ENCODE measurements at regions not wholly inside any gene's neighbourhood (a gene's known extent, or its start where the extent isn't known, plus 50 kb on each side); places are given as distances from the start of the nearest gene placed in this dataset.

DNA sequence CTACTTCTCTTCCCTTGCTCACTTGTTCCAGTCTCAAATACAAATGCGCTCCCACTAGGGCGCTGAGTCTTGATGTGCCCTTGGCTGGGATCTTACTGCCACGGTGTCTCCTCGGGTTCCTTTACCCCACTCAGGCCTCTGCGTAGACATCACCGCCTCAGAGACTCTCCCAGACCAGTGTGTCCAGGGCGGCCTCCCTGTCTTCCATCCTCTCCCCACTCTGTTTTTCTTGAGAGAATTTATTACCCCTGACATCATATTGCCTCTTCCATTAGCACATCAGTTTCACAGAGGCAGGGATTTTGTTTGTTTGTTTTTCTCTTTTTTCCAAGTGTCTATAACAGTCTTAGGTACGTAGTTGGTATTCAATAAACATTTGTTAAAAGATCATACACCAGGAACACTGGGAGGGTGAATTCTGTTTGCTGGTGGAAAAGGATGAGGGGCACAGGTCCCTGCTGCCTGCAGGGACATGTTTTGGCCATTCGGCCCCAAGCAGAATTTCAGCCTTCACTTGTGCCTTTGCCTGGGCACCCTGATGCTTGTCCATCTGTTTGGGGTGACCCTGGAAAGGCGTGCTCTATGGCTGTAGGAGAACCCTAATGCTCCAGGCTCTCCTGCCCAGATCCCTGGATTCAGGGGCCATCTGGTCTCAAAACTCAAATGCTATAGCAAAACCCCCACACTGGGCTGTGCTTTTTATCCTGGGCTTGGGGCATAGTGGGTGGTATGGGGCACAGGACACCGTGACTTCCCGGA, 55.0 kb downstream of the RPL37A start:
- no peak for DNase-seq

DNA sequence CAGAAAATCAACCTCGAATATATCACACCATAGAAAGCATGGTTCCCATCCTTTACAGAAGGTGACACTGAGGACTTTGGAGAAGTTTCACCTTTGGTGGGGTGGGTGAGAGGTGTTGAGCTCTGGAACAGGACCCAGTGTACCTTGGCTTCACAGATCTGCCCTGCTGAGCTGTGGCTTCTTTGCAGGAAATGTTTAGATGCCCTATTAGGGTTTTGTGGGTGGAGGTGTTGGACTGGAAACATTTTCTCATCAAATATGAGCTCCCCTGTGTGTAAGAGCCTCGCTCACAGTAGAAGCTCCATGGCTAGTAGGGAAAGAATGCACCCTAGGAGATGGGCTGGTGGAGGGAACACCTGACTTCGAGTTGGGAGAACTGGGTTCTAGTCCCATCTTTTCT, 55.6 kb downstream of the RPL37A start:
- DNase-seq = peak; percentile 4 to 33

DNA sequence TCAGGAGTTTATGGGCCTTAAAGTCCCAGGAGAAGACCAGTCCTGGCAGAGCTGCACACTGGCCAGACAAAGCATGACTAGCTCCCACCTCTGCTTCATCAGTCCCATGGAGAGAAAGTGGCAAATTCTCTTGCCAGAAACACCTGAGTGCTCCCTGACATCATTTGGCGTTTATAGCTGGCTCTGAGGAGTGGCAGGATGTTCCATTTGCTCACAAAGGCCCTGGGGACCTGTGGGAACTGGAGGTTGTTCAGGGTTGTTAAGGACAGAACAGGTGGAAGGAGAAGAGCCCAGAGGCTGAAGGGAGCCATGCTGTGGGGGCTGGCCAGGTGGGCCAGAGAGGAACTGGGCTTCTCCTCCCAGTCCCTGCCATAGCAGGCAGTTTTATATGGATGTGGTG, 56.1 kb downstream of the RPL37A start:
- DNase-seq = no peak

DNA sequence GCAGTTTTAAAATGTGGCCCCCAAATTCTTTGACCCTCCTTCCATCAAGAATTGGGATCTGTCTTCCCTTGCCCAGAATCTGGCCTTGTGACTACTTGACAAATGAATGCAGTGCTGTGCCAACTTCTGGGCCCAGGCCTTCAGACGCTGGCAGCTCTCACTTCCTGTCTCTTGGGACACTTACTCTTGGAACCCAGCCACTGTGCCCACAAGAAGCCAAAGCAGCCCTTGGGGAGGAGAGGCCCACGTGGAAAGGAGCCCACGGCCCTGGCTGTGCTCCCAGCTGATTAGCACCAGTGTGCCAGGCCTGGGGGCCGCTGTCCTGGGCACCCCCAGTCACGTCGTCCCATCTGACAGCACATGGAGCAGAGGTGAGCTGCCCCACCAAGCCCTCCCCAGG, 56.6 kb downstream of the RPL37A start:
- DNase-seq = peak in 1 of 2 donors; percentile 1

DNA sequence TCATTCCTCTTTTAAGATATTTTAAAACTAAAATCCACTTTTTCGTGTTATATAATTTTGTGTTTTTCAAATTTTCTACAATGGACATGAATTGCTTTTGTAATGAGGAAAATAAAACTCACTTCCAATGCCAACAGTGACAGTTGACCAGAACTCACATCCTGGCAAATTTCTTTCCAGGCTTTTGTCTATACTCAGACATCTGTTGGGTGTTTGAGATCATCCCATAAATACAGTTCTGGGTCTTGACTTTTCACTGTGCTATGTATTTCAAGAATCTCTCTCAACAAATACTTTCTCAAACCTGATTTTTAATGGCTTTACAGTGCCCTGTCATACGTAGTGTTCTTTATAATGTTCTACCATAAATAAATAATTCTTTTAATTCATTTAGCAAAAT, 57.6 kb downstream of the RPL37A start:
- DNase-seq = no peak

DNA sequence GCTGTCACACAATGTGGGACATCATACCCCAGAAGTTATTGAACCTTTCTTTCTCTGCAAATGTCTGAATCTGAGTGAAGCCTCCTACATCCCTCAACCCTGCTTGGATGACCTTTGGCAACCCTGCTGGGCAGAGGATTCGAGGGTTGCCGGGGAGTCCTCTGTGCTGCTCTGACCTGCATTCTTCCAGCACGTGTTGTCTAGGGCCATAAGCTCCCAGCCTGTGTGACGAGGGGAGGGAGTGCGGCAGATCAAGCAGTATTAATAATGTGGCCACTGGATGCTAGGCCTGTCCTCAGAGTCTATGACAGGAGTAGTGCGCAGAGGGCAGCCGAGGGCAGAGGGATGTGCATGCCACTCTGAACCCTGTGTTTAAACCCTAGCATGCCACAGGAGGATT, 58.8 kb downstream of the RPL37A start:
- DNase-seq = no peak

DNA sequence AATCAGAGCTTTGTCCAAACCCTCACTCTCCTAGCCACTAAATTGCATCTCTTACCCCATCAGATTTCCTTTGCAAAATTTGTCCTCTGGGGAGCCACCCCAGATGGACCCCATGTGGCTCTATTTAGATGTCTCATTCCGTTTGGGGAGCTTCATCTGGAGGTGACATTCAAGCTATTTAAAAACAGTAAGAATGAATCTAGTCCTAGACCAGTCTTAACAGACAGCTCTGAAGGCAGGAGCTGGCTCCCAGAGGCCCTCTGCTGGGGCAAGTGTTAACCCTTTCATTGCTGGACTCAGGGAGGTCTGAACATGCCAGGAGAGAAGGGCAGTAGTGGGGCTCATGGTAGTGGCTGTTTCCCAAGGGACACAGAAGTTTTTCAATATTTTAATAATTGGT, 59.2 kb downstream of the RPL37A start:
- no peak for DNase-seq

DNA sequence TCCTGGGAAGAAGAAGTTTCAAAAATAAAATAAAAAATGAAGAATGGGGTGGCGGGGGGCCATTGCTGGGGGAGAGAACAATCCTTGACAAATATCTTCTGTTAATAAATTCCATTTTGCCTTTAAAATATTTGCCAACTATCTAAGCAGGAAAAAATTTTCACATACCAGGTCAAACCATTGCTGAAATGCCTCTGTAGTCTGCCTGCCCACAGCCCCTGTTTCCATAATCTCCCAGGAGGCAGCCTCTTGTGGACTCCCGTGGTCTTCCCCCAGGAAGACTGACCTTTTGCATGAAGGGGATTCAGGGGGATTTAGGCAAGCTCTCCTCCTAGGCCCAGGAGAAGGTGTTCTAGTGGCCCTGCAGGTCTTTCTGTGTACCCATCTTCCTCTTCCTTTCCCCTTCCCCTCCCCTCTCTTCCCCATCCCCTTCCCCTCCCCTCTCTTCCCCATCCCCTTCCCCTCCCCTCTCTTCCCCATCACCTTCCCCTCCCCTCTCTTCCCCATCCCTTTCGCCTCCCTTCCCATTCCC, 61.0 kb downstream of the RPL37A start:
- no peak for DNase-seq

DNA sequence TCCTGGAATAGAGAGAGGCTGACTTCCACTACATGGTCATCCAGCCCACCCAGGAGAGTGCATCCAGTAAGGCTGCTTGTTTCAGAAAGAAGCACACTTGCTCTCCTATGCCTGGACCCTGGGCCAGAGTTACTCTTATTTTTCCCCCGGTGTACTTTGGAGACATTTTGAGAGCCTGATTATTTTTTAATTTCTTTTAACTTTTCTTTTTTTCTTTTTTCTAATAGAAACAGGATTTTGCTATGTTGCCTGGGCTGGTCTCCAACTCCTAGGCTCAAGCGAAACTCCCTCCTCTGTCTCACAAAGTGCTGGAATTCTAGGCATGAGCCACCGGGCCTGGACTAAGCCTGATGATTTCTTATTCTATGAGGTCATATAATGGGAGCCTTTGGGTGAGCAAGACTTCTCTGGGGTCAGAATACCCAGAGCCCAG, 62.2 kb downstream of the RPL37A start:
- no peak for DNase-seq

DNA sequence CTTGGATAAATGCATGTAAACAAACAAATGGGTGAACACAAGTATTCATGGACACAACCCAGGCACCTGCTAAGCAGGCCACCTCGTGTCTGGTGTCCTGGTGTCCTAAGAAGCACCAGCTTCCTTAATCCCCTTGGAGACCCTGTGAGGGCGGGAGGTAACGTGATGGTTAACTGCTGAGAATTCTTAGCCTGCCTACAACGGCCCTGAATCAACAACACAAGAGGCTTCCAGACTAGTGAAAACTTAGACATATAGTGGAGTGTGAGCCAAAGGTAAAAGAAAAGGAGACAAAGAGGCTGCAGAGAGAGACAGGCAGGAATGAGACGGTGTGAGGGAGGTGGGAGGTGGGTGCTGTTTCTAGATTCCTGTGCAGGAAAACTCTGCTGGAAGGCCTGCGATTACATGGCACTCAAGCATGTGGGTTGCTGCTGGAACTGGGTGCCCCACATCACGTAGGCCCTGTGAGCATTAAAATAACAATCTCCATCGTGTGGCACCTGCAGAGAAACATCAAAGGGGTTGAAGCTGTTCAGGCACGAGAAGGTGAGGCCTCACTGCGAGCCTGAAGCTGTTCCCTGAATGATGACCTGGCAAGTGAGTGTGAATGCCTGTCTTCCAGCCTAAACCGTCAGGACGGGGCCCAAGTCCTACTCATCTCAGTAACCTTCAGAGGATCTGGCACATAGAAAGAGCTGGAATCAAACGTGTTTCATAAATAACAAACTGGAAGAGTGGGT, 64.2 kb downstream of the RPL37A start:
- no peak for DNase-seq

DNA sequence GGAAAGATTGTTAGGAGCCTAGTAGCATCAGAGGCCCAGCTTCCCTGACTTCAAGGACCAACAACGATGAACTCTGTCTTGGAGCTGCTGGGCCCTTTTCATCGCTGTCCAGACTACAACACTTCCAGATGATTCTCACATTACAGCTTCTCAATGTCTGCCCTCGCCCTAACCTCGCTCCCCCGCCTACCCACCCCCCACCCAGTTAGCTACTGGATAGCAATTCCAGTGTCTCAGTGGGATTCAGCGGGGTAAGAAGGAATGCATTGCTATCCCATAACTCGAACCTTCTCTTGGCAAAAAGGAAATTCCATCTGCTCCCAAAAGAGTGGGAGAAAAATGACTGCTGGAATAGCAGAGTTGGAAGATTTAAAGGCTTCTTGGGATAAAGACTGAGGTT, 65.0 kb downstream of the RPL37A start:
- DNase-seq = no peak

DNA sequence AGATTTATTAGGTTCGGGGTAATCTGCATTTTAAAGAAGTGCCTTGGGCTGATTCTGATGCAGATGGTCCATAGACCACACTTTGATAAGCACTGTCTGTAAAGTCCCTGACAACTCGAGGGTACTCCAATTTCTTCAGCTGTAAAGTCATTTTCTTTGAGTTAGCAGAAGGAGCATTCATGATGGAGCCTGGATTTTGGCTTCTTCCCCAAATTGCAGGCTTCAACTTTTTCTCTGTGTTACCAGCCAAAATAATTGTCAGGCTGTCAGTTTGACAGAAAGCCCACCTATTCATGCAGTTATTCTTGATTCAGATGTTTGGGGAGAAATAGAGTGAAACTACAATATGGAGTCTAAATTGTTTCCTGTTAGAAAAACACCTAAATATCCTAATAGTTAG, 66.0 kb downstream of the RPL37A start:
- no peak for DNase-seq

DNA sequence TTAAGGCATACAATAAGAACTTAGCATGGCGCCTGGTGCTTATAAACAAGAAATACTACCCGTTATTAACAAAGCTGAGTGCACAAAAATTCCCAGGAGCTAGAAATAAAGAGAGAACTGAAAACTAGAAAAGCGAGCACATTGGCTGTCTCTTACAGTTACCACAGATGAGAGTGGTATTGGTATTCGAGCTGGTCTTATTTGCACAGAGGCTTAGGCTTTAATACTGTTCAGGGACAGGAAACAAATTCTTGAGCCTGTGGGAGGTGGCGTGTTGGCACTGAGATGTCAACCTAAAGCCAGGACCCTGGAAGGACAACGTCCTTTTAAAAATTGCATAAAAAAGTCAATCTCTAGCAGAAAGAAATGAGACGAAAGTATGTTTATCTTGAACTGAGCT, 67.3 kb upstream of the IGFBP2 start:
- no peak for DNase-seq

DNA sequence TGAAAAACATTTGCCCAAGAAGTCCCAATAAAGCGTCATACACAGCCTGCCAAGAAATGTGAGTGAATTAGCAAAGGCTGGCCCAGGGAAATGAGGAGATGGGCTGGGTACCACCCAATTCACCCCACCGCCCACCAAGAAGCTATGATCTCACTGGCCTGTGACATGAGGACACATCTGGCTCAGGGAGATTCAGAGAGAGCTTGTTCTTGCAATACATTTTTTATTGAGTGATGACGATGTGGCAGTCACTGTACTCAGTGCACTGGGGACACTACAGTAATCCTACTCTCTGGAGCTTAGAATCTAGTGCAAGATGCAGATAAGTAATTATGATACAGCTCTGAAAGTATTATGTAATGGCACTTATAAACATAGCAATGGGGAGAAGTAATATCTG, 64.6 kb upstream of the IGFBP2 start:
- no peak for DNase-seq

DNA sequence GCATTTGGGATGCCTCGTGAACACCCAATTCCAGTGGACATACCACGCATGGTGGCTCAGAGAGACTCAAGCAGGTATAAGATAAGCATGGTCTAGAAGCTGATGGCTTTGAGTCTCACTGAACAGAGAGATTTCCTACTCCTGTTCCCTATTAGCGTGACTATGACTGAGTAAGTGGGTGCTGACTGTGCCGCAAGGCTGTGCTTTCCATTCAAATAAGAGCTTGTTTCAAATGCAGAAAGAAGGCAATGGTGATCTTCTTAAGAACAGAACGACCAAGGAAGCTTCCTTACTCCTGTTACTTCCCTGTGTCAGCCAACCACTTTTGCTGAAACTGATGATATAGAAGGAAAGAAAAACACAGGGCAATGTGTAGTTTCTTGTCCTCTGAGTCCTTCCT, 63.5 kb upstream of the IGFBP2 start:
- DNase-seq = no peak

DNA sequence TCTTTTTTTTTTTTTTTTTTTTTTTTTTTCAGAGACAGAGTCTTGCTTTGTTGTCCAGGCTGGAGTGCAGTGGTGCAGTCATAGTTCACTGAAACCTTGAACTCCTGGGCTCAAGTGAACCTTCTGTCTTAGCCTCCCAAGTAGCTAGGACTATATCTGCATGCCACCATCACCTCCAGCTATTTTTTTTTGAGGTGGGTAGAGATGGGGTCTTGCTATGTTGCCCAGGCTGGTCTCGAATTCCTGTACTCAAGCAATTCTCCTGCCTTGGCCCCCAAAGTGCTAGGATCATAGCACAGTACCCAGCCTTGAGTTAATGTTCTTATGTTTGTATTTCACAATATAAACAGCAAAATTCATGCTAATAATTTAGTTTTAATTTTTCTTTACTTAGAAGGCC, 62.9 kb upstream of the IGFBP2 start:
- DNase-seq = no peak

DNA sequence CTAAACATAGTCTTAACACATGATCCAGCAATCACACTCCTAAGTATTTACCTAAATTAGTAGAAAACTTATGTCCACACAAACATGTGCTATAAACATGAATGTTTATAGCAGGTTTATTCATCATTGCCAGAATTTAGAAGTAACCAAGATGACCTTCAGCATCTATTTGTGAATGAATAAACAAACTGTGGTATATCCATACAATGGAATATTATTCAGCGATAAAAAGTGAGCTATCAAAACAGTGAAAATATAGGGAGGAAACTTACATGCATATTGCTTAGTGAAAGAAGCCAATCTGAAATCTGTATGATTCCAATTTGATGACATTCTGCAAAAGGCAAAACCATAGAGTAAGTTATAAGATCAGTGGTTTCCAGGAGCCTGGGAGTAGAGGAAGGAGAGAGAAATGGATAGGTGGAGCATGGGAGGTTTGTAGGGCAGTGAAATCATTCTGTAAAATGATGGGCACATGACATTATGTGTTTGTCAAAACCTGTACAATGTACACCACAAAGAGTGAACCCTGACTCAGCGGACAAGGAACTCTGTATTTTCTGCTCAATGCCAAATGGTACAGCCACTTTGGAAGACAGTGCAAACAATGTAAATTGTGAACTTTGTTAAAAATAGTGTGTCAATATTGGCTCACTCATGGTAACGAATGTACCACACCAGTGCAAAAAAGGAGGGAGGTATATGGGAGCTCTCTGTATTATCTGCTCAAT, 61.9 kb upstream of the IGFBP2 start:
- no peak for DNase-seq

DNA sequence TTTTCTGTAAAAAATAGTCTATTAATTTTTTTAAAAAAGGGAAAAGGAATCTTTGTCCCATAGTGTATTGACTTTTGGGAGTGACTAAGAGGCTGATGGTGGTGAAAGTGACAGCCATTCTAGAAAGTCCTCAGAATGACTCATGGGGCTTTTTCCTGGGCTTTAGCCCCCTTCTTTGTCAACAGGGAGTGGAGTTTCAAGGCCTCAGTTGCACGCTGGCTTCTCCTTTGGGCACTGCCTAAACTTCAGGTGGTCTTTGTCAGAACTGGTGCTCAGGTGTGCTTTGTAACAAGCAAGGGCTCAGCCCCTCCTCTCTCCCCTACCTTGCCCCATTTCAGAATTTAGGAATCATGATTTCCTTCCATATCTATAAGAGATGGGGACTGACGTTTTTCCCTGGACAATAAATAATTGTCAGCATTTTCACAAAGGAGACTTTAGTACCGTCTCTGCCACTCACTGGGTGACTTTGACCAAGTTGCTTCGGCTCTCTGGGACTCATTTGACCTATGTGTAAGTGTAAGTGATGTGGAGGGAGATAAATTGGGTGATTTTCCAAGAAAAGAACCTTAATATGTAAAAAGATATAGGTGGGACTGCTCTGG, 61.2 kb upstream of the IGFBP2 start:
- DNase-seq = no peak

DNA sequence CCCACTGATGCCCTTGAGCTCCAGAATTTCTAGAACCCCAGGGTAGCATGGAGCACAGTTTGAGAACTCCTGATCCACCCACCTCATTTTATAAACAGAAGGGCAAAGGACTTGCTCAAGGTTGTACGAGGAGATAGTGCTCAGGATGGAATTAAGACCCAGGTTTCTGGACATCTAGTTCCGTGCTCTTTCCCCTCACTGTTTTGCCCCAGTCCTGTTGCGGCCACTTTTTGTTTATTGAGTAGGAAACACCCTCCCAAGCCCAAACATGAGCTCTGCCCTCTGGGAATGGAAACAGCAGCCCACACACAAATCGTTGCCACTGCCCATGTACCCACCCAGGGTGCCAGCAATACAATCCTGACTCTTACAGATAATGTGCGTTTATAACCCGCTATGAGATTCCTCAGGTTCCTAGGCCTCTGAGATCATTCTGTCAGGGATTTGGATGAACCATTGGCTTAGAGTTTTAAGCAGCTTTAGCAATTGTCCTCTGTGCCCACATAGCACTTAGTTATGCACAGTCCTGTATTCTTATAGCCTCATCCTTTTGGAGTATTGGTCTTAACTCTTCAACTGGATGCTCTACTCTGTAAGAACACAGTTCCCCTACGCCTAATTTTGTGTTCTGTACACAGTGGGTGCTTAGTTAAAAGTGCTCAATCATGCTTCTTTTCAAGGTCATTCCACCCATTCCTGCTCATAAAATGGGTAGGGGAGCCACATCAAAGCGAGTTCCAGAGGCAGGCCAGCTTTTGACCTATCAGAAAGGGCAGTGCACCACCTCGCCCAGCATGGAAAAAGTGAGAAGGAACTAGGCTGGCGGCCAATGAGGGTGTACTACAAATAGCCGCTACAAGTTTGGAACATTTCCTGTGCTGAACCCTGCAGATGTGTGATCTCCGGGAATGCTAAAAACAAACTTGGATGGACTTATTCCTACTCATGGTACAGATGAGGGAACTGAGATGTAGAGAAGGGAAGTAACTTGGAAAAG, 60.3 kb upstream of the IGFBP2 start:
- no peak for DNase-seq

DNA sequence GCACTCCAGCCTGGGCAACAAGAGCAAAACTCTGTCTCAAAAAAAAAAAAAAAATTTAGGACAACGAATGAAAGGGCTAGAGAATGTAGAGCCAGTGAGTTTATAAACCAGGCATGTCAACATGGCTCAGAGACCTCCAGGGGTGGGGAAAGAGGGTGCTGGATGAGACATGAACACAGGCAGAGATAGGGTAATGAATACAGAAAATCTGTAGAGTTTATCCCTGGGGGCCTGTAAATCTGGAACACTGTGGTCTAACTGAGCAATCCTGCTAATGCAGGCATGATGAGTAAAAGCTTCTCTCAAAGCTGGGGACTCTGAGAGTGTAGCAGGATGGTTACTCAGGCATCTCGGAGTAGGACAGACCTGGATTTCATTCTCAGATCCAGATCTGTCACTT, 59.2 kb upstream of the IGFBP2 start:
- no peak for DNase-seq

DNA sequence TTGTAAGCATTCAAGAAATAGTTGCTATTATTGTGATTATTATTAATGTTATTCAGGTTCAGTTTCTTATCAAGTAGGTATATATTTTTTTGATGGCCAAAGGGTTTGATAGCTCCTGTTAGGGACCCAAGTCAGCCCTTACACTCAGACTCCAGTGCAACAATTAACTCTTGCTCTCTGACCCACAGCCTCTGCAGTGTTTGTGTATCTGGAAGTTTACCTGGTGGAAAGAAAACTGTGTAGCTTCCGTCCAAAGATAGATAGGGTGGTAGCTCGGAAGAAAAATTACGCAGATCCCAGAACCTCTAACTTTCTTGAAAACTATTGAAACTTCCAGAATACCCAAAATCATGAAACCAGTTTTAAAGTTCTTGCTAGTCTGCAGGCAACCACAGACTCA, 58.6 kb upstream of the IGFBP2 start:
- no peak for DNase-seq

DNA sequence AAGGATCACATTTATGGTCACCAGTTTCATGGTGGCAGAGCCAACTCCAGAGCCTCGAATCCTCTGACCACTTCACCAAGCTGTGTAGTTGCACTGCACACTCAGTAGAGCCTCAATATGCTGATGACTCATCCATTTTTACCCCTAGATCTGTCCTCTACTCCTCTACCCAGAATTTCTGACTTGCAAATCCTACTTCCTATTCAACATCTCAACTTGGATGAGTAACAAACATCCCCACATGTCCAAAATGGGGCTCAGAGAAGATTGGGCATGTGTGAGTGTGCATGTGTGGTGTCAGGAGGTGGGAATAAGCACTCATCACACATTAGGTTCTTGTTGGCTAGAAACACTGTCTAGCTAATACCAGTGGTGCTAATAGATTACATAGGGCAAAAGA, 57.8 kb upstream of the IGFBP2 start:
- no peak for DNase-seq

Measured in CD4-positive, alpha-beta T cell treated with Interferon alpha-2 for 1 hour (primary cell).